ENCODE measurements at regions not wholly inside any gene's neighbourhood (a gene's known extent, or its start where the extent isn't known, plus 50 kb on each side); places are given as distances from the start of the nearest gene placed in this dataset.

GRCh38 chr18:52242711-52243110 is 97.3 kb upstream of the DCC start:
- TF ChIP-seq POLR2A (IDR thresholded peaks at IDR 0.05), result no peak
- no peak for TF ChIP-seq CTCF (IDR thresholded peaks at IDR 0.05)

Measured in ovary (tissue), 3 donors.